ENCODE measurements at regions not wholly inside any gene's neighbourhood (a gene's known extent, or its start where the extent isn't known, plus 50 kb on each side); places are given as distances from the start of the nearest gene placed in this dataset.

GRCh38 chr5:79924936-79925893 is 65.8 kb downstream of the MTX3 start:
- Histone ChIP-seq H3K4me3 (ENCODE audit: low read length) (no peak overlapping the region), H3K27ac (ENCODE audit: low read length) (no peak overlapping the region), H3K9ac (ENCODE audit: low read length) (no peak overlapping the region), H3F3A (ENCODE audit: insufficient read depth, low read length, poor library complexity, severe bottlenecking) (no peaks in the 10 kb centered on the region), H3K4me2 (ENCODE audit: low read length) (no peak overlapping the region), H2AFZ (ENCODE audit: low read depth, low read length) (no peak overlapping the region), H3K36me3 (ENCODE audit: insufficient read depth, low read length) (no peaks in the 10 kb centered on the region), H3K27me3 (ENCODE audit: insufficient read depth, low read depth, low read length) (no peaks in the 10 kb centered on the region), H4K20me1 (ENCODE audit: insufficient read depth) (no peaks in the 10 kb centered on the region), H3K9me3 (ENCODE audit: low read length) (no peaks in the 10 kb centered on the region), H3K79me2 (replicated peaks; ENCODE audit: insufficient read depth, low read length) (no peaks in the 10 kb centered on the region), H3K9me2 (ENCODE audit: insufficient read depth, low read length) (no peaks in the 10 kb centered on the region)
- no peak for TF ChIP-seq RAD21 (conservative IDR thresholded peaks at IDR 0.05)
- TF ChIP-seq SMC3 (conservative IDR thresholded peaks at IDR 0.05; ENCODE audit: poor library complexity), result no peak
- TF ChIP-seq REST (IDR thresholded peaks at IDR 0.05; ENCODE audit: borderline replicate concordance), result no peak
- TF ChIP-seq TAF1 (IDR thresholded peaks at IDR 0.05; ENCODE audit: low read depth), result no peak
- TF ChIP-seq MXI1 (conservative IDR thresholded peaks at IDR 0.05; ENCODE audit: poor library complexity, severe bottlenecking), result no peak
- TF ChIP-seq EZH2 (IDR thresholded peaks at IDR 0.05; ENCODE audit: borderline replicate concordance, insufficient read depth, low read length, poor library complexity, severe bottlenecking), result no peak
- TF ChIP-seq POLR2AphosphoS5 (IDR thresholded peaks at IDR 0.05), result no peak
- TF ChIP-seq CTCF (IDR thresholded peaks at IDR 0.05; ENCODE audit: poor library complexity, severe bottlenecking), result no peak
- no peak for TF ChIP-seq EP300 (conservative IDR thresholded peaks at IDR 0.05; ENCODE audit: poor library complexity, severe bottlenecking)

- Histone ChIP-seq H2AFZ (ENCODE audit: low read depth, low read length) (no peak overlapping the region), H3K36me3 (ENCODE audit: insufficient read depth, low read length) (no peaks in the 10 kb centered on the region), H3K4me2 (ENCODE audit: low read length) (no peak overlapping the region), H3K9me3 (ENCODE audit: low read length) (no peaks in the 10 kb centered on the region), H3K9ac (ENCODE audit: low read length) (no peak overlapping the region), H3F3A (ENCODE audit: insufficient read depth, low read length, poor library complexity, severe bottlenecking) (no peaks in the 10 kb centered on the region), H3K27ac (ENCODE audit: low read length) (no peak overlapping the region), H3K27me3 (ENCODE audit: insufficient read depth, low read depth, low read length) (no peaks in the 10 kb centered on the region), H3K79me2 (replicated peaks; ENCODE audit: insufficient read depth, low read length) (no peaks in the 10 kb centered on the region), H3K9me2 (ENCODE audit: insufficient read depth, low read length) (no peaks in the 10 kb centered on the region), H4K20me1 (ENCODE audit: insufficient read depth) (no peaks in the 10 kb centered on the region), H3K4me3 (ENCODE audit: low read length) (no peak overlapping the region)
- TF ChIP-seq EZH2 (IDR thresholded peaks at IDR 0.05; ENCODE audit: borderline replicate concordance, insufficient read depth, low read length, poor library complexity, severe bottlenecking) (no peak), POLR2AphosphoS5 (IDR thresholded peaks at IDR 0.05) (no peak), EP300 (conservative IDR thresholded peaks at IDR 0.05; ENCODE audit: poor library complexity, severe bottlenecking) (no peak), RAD21 (conservative IDR thresholded peaks at IDR 0.05) (no peak), CTCF (IDR thresholded peaks at IDR 0.05; ENCODE audit: poor library complexity, severe bottlenecking) (no peak), MXI1 (conservative IDR thresholded peaks at IDR 0.05; ENCODE audit: poor library complexity, severe bottlenecking) (no peak), SMC3 (conservative IDR thresholded peaks at IDR 0.05; ENCODE audit: poor library complexity) (no peak), TAF1 (IDR thresholded peaks at IDR 0.05; ENCODE audit: low read depth) (no peak), REST (IDR thresholded peaks at IDR 0.05; ENCODE audit: borderline replicate concordance) (no peak)
Observed at GRCh38 chr5:79923431-79923830, 67.6 kb downstream of the MTX3 start.
